T-helper 2 cell treated with Interferon-gamma antibody and Interleukin-4, amounts not matched to agents 5 μg/mL and 100 μg/mL, for 36 hours (primary cell): ENCODE measurements at regions not wholly inside any gene's neighbourhood (a gene's known extent, or its start where the extent isn't known, plus 50 kb on each side); places are given as distances from the start of the nearest gene placed in this dataset.
"Not testable (repeated sequence)": the region's sequence is repeated elsewhere in the genome, so short reads cannot be mapped to it uniquely, and the experiment has no call there.

Experiments used
- DNase-seq: peaks from one replicate; pipeline ENCODE4 v3.0.0; 2021; ENCODE audit warnings: low spot score
- H3K27ac Mint-ChIP-seq: one replicate; pipeline ENCODE4 v1.8.0; 2021; ENCODE audit warnings: mild to moderate bottlenecking, mixed read lengths
- H3K27me3 Mint-ChIP-seq: one replicate; pipeline ENCODE4 v1.8.0; 2021; ENCODE audit warnings: low read depth, mixed read lengths
- H3K36me3 Mint-ChIP-seq: one replicate; pipeline ENCODE4 v1.8.0; 2021; ENCODE audit warnings: low read depth, mixed read lengths
- H3K4me1 Mint-ChIP-seq: one replicate; pipeline ENCODE4 v1.8.0; 2021; ENCODE audit warnings: low read depth, mixed read lengths
- H3K4me3 Mint-ChIP-seq: one replicate; pipeline ENCODE4 v1.8.0; 2022; ENCODE audit warnings: mild to moderate bottlenecking, moderate library complexity, mixed read lengths
- H3K9me3 Mint-ChIP-seq: one replicate; pipeline ENCODE4 v1.8.0; 2021; ENCODE audit warnings: mixed read lengths

- Mint-ChIP-seq H3K4me1 (no peaks in the 10 kb centered on the region), H3K27me3 (no peaks in the 10 kb centered on the region), H3K9me3 (peaks cover 15% of the 10 kb centered on the region), H3K4me3 (no peak overlapping the region), H3K36me3 (no peaks in the 10 kb centered on the region), H3K27ac (no peak overlapping the region)
- no peak for DNase-seq
Measured at GRCh38 chr16:65406933-65407332, 285.1 kb upstream of the CDH11 start.

DNA sequence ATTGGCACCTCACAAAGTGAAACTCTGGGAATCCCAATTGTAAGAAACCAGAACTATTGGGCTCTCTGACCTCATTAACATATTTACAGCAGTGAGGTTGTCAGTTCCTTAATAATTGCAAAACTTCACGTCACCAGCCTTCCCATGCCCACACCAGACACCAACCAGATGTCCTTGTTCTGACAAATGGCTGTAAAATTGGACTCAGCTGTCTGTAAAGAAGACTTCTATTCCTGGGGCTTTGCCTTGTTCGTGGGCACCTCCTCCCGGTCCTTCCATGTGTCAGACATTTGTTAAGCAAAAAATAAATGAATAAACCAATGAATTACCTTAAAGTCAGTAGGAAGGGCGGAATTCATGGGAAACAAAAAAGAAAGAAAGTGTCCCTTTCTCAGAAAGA, 284.3 kb upstream of the CDH11 start:
- no peaks in the 10 kb centered on the region for H3K27me3 Mint-ChIP-seq
- H3K9me3 Mint-ChIP-seq, result peaks cover 9% of the 10 kb centered on the region
- no peaks in the 10 kb centered on the region for H3K36me3 Mint-ChIP-seq
- no peak overlapping the region for H3K4me3 Mint-ChIP-seq
- no peak for DNase-seq
- no peaks in the 10 kb centered on the region for H3K4me1 Mint-ChIP-seq
- H3K27ac Mint-ChIP-seq, result no peak overlapping the region

DNA sequence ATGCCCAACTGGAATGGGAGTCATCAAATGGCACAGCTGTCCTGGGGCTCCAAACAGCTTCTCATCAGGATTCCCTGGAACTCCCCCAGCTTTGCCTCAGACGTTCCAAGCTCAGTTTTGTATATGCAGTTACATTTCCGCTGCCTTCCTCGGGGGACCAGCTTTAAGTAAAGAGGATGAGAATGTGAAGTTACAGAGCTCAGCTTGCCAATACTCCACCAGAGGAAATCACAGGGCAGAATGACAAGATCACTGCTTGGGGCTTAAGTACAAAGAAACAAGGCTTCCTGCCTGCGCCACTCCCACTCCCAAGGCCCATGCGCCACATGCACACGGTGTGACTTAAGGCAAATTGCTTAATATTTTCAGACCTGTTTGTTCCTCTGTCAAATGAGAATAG, 272.4 kb upstream of the CDH11 start:
- Mint-ChIP-seq H3K27me3 (no peaks in the 10 kb centered on the region), H3K4me3 (no peak overlapping the region), H3K4me1 (no peaks in the 10 kb centered on the region), H3K36me3 (no peaks in the 10 kb centered on the region), H3K27ac (no peak overlapping the region), H3K9me3 (peaks cover 21% of the 10 kb centered on the region)
- DNase-seq, result no peak

DNA sequence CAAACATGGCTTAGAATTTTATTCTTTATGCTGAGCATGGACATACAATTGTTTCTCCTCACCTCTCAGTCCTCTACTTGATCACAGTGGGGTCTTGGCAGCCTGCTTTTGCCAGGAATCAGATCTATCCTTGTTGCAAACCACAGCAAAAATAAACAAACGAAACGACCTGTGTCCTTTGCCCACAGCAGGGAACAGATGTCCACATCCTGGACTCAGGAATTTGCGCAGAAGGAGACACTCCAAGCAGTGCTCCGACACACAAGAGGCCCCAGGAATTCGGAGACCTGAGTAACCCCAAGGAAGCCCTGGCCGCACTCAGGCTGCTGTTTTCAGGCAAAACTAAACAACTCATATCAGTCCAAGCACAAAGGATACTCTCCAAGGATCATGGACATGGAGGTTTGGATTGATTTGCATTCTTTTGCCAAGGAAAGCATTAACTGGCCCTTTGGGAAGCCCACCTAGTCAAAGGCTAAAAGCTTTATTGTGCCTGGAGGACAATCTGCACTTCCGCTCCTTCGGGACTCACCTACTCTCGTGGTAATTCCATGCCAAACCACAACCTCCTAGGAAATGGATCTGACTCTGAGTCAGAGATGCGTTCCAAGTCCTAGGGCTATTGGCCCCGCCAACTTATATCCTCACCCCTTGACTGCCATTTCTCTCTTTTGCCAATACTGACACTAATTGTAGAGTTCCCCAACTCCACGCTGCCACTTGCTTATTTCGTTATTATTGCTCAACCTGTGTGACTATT, 271.1 kb upstream of the CDH11 start:
- Mint-ChIP-seq H3K4me3 (no peak overlapping the region), H3K27me3 (no peaks in the 10 kb centered on the region), H3K4me1 (no peaks in the 10 kb centered on the region), H3K27ac (no peak overlapping the region), H3K9me3 (peaks cover 22% of the 10 kb centered on the region), H3K36me3 (no peaks in the 10 kb centered on the region)
- no peak for DNase-seq

GRCh38 chr16:65388592-65388991, 266.7 kb upstream of the CDH11 start:
- H3K27me3 Mint-ChIP-seq, result no peaks in the 10 kb centered on the region
- peaks cover 35% of the 10 kb centered on the region for H3K9me3 Mint-ChIP-seq
- H3K4me3 Mint-ChIP-seq, result no peak overlapping the region
- DNase-seq, result no peak
- no peaks in the 10 kb centered on the region for H3K4me1 Mint-ChIP-seq
- H3K27ac Mint-ChIP-seq, result no peak overlapping the region
- H3K36me3 Mint-ChIP-seq, result no peaks in the 10 kb centered on the region

DNA sequence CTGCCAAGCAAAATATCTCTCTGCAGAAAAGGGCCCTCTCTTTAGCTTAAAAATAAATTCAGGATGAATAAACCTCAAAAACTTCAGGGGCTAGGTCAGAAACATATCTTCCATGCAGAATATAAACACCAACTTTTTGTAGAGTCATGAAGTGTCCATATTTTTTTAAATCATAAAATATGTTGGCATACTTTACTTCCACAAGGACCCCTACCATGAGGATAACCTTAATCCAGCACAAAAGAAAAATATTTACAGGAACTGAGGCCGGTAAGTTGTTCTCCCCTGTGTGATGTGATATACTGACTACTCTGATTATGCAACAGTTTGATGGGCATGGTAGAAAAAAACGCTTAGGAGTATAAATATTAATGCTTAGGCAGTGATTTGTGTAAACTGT, 264.8 kb upstream of the CDH11 start:
- no peaks in the 10 kb centered on the region for H3K4me1 Mint-ChIP-seq
- DNase-seq, result no peak
- no peaks in the 10 kb centered on the region for H3K27me3 Mint-ChIP-seq
- H3K36me3 Mint-ChIP-seq, result no peaks in the 10 kb centered on the region
- no peak overlapping the region for H3K27ac Mint-ChIP-seq
- H3K4me3 Mint-ChIP-seq, result no peak overlapping the region
- H3K9me3 Mint-ChIP-seq, result peaks cover 48% of the 10 kb centered on the region

- no peak overlapping the region for H3K27ac Mint-ChIP-seq
- peaks cover 49% of the 10 kb centered on the region for H3K9me3 Mint-ChIP-seq
- H3K4me1 Mint-ChIP-seq, result no peaks in the 10 kb centered on the region
- H3K36me3 Mint-ChIP-seq, result no peaks in the 10 kb centered on the region
- H3K27me3 Mint-ChIP-seq, result no peaks in the 10 kb centered on the region
- H3K4me3 Mint-ChIP-seq, result no peak overlapping the region
- no peak for DNase-seq
Measured at GRCh38 chr16:65384441-65384840, 262.6 kb upstream of the CDH11 start.

- H3K27ac Mint-ChIP-seq, result no peak overlapping the region
- no peak for DNase-seq
- H3K4me3 Mint-ChIP-seq, result no peak overlapping the region
- no peaks in the 10 kb centered on the region for H3K36me3 Mint-ChIP-seq
- peaks cover 25% of the 10 kb centered on the region for H3K9me3 Mint-ChIP-seq
- no peaks in the 10 kb centered on the region for H3K4me1 Mint-ChIP-seq
- no peaks in the 10 kb centered on the region for H3K27me3 Mint-ChIP-seq
Measured at GRCh38 chr16:65377195-65377594, 255.3 kb upstream of the CDH11 start.

DNA sequence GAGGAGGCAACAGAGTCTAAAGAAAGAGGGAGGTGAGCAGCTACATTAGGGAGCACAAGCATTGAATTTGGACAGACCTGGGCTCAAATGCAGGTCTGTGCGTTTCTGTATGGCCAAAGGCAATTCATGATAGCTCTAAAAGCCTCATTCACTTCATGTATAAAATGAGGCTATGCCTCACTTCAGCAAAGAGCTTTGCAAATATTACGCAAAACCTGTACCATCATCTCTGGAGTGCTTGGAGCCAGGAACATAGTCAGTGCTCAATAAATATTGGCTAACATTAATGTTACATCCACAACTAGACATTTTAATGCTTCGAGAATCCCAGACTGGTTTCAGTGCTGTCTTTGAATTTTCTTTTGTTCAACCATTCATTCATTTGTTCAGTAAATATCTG, 254.7 kb upstream of the CDH11 start:
- Mint-ChIP-seq H3K27me3 (no peaks in the 10 kb centered on the region), H3K9me3 (peaks cover 19% of the 10 kb centered on the region)
- DNase-seq, result no peak

DNA sequence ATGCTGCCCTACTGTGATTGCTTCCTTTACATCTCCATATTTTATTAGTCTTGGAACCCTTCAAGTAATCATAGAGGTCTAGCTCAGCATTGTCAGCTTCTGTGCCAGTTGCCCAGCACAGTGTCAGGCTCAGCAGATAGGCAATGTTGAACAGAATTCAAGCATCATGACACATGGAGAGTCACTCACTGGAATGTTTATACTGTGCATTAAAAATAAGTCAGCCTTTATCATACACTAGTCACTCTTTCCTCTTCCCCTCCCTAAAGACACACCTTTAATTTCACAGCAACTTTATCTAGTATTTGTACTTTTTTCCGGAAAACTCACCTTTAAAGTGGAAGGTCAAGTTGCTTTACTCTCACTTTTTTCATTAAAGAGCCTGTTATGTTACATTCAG, 253.8 kb upstream of the CDH11 start:
- Mint-ChIP-seq H3K27me3 (no peaks in the 10 kb centered on the region), H3K4me3 (no peak overlapping the region), H3K9me3 (peaks cover 15% of the 10 kb centered on the region), H3K27ac (no peak overlapping the region), H3K4me1 (no peaks in the 10 kb centered on the region), H3K36me3 (no peaks in the 10 kb centered on the region)
- DNase-seq, result no peak

More for the DNA sequence above, 254.7 kb upstream of the CDH11 start:
- Mint-ChIP-seq H3K4me3 (no peak overlapping the region), H3K4me1 (no peaks in the 10 kb centered on the region), H3K27ac (no peak overlapping the region), H3K36me3 (no peaks in the 10 kb centered on the region)

DNA sequence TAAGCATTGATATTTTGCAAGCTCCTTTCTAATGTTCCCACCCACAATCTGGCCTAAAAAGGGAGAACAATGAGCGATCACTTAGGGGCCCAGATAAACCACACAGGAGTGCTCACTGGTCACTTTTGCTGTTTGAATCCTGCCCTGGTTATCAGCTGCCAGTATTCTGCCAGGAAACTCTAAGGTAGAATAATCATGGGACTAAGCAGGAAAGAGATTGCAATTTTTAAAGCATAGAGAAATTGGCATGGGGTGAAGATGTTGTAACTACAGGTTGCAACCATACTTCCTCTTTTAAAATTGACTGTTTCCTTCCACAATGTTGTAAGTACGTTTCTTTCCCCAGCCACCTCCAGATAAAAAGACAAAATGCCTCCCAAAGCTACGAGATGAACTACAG, 251.2 kb upstream of the CDH11 start:
- no peaks in the 10 kb centered on the region for H3K27me3 Mint-ChIP-seq

DNA sequence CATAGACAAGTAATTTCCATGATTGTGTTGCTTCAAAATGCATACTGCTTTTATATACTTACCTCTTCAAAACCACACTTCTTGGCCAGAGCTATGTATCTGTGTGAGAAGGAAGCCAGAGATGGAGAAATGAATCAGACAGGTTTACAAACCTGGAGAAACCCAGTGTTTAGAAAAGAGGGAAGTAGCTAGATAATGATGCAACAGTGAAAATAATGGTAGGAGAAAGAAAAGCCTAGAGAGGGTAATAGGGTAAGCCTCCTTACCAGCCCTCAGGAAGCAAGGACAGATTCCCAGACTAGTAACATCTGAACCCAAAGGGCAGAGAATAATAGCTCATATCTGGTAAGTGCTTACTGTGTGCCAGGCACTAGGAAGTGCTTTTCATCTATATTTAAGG, 250.3 kb upstream of the CDH11 start:
- Mint-ChIP-seq H3K9me3 (peaks cover 15% of the 10 kb centered on the region), H3K36me3 (no peaks in the 10 kb centered on the region), H3K27ac (no peak overlapping the region), H3K4me3 (no peak overlapping the region), H3K4me1 (no peaks in the 10 kb centered on the region), H3K27me3 (no peaks in the 10 kb centered on the region)
- no peak for DNase-seq

More for the DNA sequence above, 251.2 kb upstream of the CDH11 start:
- DNase-seq, result no peak
- Mint-ChIP-seq H3K4me1 (no peaks in the 10 kb centered on the region), H3K36me3 (no peaks in the 10 kb centered on the region), H3K4me3 (no peak overlapping the region), H3K27ac (no peak overlapping the region), H3K9me3 (peaks cover 15% of the 10 kb centered on the region)

DNA sequence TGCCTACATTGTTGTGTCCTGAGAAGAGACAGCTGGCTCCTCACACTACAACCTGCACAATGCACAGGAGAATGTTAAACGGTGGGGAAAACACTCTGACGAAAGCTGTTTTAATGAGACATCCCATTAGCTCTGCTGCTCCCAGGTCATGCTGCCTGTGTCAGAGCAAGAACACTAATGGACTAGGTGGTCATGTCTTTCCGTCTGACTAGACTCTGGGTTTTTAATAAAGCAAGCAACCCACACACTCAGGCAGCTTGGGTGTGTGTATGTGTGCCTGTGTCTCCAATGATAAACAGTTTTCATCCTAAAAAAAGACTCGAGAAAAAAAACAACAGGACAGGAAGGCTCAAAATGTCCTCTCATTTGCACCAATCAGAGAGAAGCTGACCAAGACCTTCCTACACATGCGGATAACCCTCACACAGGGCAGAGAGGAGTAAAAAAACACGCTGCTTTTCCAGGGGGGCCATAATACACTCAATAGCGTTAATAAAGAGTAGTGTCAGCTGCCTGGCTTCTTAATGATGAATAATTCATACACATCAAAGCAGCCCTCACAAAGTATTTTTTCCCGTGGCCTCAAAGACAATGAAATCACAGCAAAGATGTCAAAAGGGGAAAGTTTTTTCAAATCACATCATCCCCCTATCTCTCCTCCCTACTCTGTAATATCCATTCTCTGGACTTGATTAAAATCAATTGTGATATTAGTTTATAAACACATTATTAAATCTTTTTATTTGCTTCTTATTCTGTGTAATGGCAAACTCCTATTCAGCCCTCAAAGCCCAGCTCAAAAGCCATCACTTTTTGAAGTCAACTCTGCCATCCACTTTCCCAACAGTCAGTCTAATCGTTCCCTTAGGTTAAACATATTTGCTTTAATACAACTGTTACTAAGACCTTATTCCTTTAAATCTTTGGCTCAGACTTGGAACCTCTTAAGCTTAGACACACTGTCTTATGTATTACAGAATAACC, 244.2 kb upstream of the CDH11 start:
- peaks cover 9% of the 10 kb centered on the region for H3K9me3 Mint-ChIP-seq
- H3K27me3 Mint-ChIP-seq, result no peaks in the 10 kb centered on the region

GRCh38 chr16:65356721-65357120, 234.9 kb upstream of the CDH11 start:
- H3K27me3 Mint-ChIP-seq, H3K27ac Mint-ChIP-seq, H3K4me1 Mint-ChIP-seq, H3K4me3 Mint-ChIP-seq, DNase-seq, H3K36me3 Mint-ChIP-seq: not testable (repeated sequence)
- H3K9me3 Mint-ChIP-seq, result peaks cover 29% of the 10 kb centered on the region

More for the DNA sequence above, 244.2 kb upstream of the CDH11 start:
- H3K4me1 Mint-ChIP-seq, result no peaks in the 10 kb centered on the region
- DNase-seq, result no peak
- no peaks in the 10 kb centered on the region for H3K36me3 Mint-ChIP-seq
- no peak overlapping the region for H3K27ac Mint-ChIP-seq
- no peak overlapping the region for H3K4me3 Mint-ChIP-seq
